ENCODE measurements at regions not wholly inside any gene's neighbourhood (a gene's known extent, or its start where the extent isn't known, plus 50 kb on each side); places are given as distances from the start of the nearest gene placed in this dataset.

DNA sequence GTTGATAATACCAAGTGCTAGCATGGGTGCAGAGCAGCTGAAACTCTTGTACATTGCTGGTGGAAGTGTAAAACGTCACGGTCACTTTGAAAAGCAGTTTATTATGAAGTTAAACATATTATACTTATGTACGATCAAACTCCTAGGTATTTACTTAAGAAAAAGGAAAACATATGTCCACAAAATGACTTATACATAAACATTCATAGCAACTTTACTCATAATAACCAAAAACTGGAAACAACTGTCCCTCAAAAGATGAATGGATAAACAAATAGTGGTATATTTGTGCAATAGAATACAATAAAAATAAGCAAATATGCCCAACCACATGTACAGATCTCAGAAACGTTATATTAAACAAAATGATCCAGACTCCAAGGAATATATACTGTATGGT is 92.3 kb upstream of the TRIO start:
- Histone ChIP-seq H2AK5ac (ENCODE audit: insufficient read length, low read length) (no peak overlapping the region), H2BK5ac (ENCODE audit: insufficient read length, low read length) (no peak overlapping the region), H3K27me3 (ENCODE audit: insufficient read depth, low read length) (no peaks in the 10 kb centered on the region), H3K79me1 (ENCODE audit: insufficient read depth, low read depth, low read length, poor library complexity, severe bottlenecking) (no peaks in the 10 kb centered on the region), H4K91ac (ENCODE audit: insufficient read length, low read depth, low read length) (no peak overlapping the region), H3K79me2 (ENCODE audit: insufficient read depth, low read length) (no peaks in the 10 kb centered on the region), H3K27ac (ENCODE audit: insufficient read length, low read depth, low read length) (no peak overlapping the region), H2BK12ac (ENCODE audit: insufficient read length, low read depth, low read length) (no peak overlapping the region), H3K4me2 (ENCODE audit: insufficient read depth, insufficient read length, low read length) (no peak overlapping the region), H3K23me2 (ENCODE audit: insufficient read length, low read depth, low read length, poor library complexity, severe bottlenecking) (no peaks in the 10 kb centered on the region), H4K8ac (replicated peaks; ENCODE audit: insufficient read length, low read depth, low read length) (no peak overlapping the region), H4K20me1 (ENCODE audit: control insufficient read depth, insufficient read depth, insufficient read length) (no peaks in the 10 kb centered on the region), H3K14ac (ENCODE audit: insufficient read depth, low read length) (no peak overlapping the region), H3T11ph (ENCODE audit: low read length) (no peak overlapping the region), H3K9ac (ENCODE audit: extremely low read depth, insufficient read length, low read length) (no peak overlapping the region), H3K18ac (ENCODE audit: insufficient read length, low read depth, low read length) (no peak overlapping the region), H3K4ac (ENCODE audit: low read depth, low read length) (no peak overlapping the region), H2BK20ac (ENCODE audit: low read depth, low read length, poor library complexity, severe bottlenecking) (no peak overlapping the region), H3K4me1 (ENCODE audit: insufficient read depth, low read length) (no peaks in the 10 kb centered on the region), H2BK120ac (ENCODE audit: low read depth, low read length, poor library complexity, severe bottlenecking) (no peak overlapping the region), H3K9me3 (ENCODE audit: control insufficient read depth, low read depth, low read length) (no peaks in the 10 kb centered on the region), H2BK15ac (ENCODE audit: low read depth, low read length) (no peak overlapping the region), H3K56ac (ENCODE audit: insufficient read length, low read depth, low read length) (no peak overlapping the region), H4K5ac (ENCODE audit: insufficient read length, low read depth, low read length) (no peak overlapping the region), H3K23ac (ENCODE audit: insufficient read length, low read depth, low read length) (no peak overlapping the region), H2AFZ (ENCODE audit: low read length) (no peak overlapping the region)
- TF ChIP-seq, protein P1, sequence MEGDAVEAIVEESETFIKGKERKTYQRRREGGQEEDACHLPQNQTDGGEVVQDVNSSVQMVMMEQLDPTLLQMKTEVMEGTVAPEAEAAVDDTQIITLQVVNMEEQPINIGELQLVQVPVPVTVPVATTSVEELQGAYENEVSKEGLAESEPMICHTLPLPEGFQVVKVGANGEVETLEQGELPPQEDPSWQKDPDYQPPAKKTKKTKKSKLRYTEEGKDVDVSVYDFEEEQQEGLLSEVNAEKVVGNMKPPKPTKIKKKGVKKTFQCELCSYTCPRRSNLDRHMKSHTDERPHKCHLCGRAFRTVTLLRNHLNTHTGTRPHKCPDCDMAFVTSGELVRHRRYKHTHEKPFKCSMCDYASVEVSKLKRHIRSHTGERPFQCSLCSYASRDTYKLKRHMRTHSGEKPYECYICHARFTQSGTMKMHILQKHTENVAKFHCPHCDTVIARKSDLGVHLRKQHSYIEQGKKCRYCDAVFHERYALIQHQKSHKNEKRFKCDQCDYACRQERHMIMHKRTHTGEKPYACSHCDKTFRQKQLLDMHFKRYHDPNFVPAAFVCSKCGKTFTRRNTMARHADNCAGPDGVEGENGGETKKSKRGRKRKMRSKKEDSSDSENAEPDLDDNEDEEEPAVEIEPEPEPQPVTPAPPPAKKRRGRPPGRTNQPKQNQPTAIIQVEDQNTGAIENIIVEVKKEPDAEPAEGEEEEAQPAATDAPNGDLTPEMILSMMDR (conservative IDR thresholded peaks at IDR 0.05), result no peak
- H3K27me3 Mint-ChIP-seq (ENCODE audit: low read depth), result no peaks in the 10 kb centered on the region
- H3K4me1 Mint-ChIP-seq, result 0 out of 4 replicates have a peak, but pooled peaks cover 4% of the 10 kb centered on the region in 2 experiments
- H3K9me3 Mint-ChIP-seq, result peaks cover 0 to 9% of the 10 kb centered on the region in 2 experiments; a peak in 4 of 5 replicates
- H3K36me3 Mint-ChIP-seq (ENCODE audit: insufficient read depth in 1 of 3, low read depth in 3 of 3), result no peaks in the 10 kb centered on the region; a peak in 1 of 7 replicates
- H3K27ac Mint-ChIP-seq, result no peak overlapping the region
- no peak overlapping the region for H3K4me3 Mint-ChIP-seq
- no CpG with 5 or more reads among the region's 4 CpGs for WGBS (ENCODE audit: extremely low coverage, insufficient read length, low lambda C conversion rate)
- no peak for DNase-seq

Data from H9 (cell line).